ENCODE measurements at regions not wholly inside any gene's neighbourhood (a gene's known extent, or its start where the extent isn't known, plus 50 kb on each side); places are given as distances from the start of the nearest gene placed in this dataset.

DNA sequence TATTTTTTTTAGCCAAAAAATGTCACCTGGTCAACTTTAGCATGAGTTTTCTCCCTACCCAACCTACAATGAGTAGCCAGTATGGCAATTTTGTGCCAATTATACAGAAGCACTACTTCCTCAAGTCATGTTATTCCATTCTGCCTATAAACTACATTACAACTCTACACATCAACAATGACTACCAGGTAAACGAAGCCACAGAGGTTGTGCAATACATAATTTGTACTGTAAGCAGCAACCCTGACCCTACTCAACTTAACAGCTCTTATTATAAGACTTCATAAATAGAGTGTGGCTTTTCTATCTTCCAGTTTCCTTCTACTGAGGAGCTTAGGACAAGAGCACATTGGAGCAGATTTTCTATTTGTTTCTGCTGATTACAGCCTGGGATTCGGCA lies 160.5 kb downstream of the HS3ST1 start:
- WGBS, 2 experiments (ENCODE audit: extremely low coverage in 1 of 2, insufficient coverage in 1 of 2, insufficient read length in 1 of 2, insufficient replicate concordance in 2 of 2, low coverage in 1 of 2, low lambda C conversion rate in 2 of 2, missing lambda C conversion rate in 1 of 2): 88% methylated on average over 2 of the region's 2 CpGs; no CpG with 5 or more reads in 1 of the 2 experiments
- H3K27ac ChIP-seq (ENCODE audit: low read depth, low read length): no peak overlapping the region
- no peak overlapping the region for H3K23ac ChIP-seq (ENCODE audit: insufficient read length)
- H2AFZ ChIP-seq (ENCODE audit: low read length): no peak overlapping the region
- H3K14ac ChIP-seq (ENCODE audit: insufficient read length): no peak overlapping the region
- no peaks in the 10 kb centered on the region; the same call in 1 of the 2 replicates for H3K23me2 ChIP-seq (ENCODE audit: low read depth, low read length)
- H3K9ac ChIP-seq (replicated peaks in 1 of 4; ENCODE audit: extremely low read depth in 1 of 4, low read depth in 3 of 4, low read length in 3 of 4): no peak overlapping the region
- H3K36me3 ChIP-seq (ENCODE audit: control insufficient read depth in 2 of 4, insufficient read depth in 4 of 4, low read length in 3 of 4): no peaks in the 10 kb centered on the region
- H3K4ac ChIP-seq (replicated peaks; ENCODE audit: insufficient read length, low read depth, low read length): no peak overlapping the region
- H3K56ac ChIP-seq (replicated peaks; ENCODE audit: insufficient read length, low read depth, low read length): no peak overlapping the region
- TF ChIP-seq EP300 (IDR thresholded peaks at IDR 0.05; ENCODE audit: borderline replicate concordance in 1 of 2, low read depth in 2 of 2, low read length in 2 of 2): no peak
- no peak for TF ChIP-seq RNF2 (IDR thresholded peaks at IDR 0.05; ENCODE audit: borderline replicate concordance, low read depth, low read length, missing control alignments, poor library complexity, severe bottlenecking)
- H3K79me2 ChIP-seq (ENCODE audit: control insufficient read depth in 1 of 2, insufficient read depth in 2 of 2, low read length in 2 of 2): no peaks in the 10 kb centered on the region
- H3K9me3 ChIP-seq (ENCODE audit: insufficient read depth in 2 of 2, low read depth in 1 of 2, low read length in 1 of 2): no peaks in the 10 kb centered on the region
- H3K4me2 ChIP-seq (ENCODE audit: insufficient read depth in 1 of 2, low read depth in 2 of 2, low read length in 2 of 2): no peak overlapping the region
- peaks cover 0 to 4% (median 0%) of the 10 kb centered on the region in 4 experiments; a peak in 1 of 7 replicates for H3K4me1 ChIP-seq (replicated peaks in 1 of 4; ENCODE audit: control insufficient read depth in 3 of 4, insufficient read depth in 4 of 4, low read length in 3 of 4)
- no peak for DNase-seq (ENCODE audit: low read depth in 1 of 2, low spot score in 2 of 2)
- no peak overlapping the region for H2AK5ac ChIP-seq (ENCODE audit: low read depth, low read length)
- ChIA-PET POLR2A (ENCODE audit: partially characterized antibody) (no interaction called here), CTCF (ENCODE audit: partially characterized antibody) (interaction anchor here (1.3 kb wide), 1 partner anchor 12 kb away, joined by 4 read pairs; no protein-coding TSS in a partner anchor)
- FAIRE-seq: no peak
- H3K18ac ChIP-seq (ENCODE audit: extremely low read depth, low read length): no peak overlapping the region
- no peak overlapping the region for H2BK15ac ChIP-seq (ENCODE audit: low read length)
- H4K20me1 ChIP-seq (replicated peaks in 1 of 2; ENCODE audit: control insufficient read depth in 1 of 2, insufficient read depth in 2 of 2, low read length in 2 of 2): no peaks in the 10 kb centered on the region
- no peak overlapping the region for H4K91ac ChIP-seq (replicated peaks; ENCODE audit: insufficient read length, low read length)
- H4K8ac ChIP-seq (ENCODE audit: extremely low read depth, insufficient read depth, low read length): no peak overlapping the region
- H2BK12ac ChIP-seq (ENCODE audit: low read depth, low read length): no peak overlapping the region
- no peak overlapping the region for H2BK5ac ChIP-seq (ENCODE audit: low read depth, low read length)
- H2BK20ac ChIP-seq (ENCODE audit: low read length): no peak overlapping the region
- no peak overlapping the region for H3K4me3 ChIP-seq (ENCODE audit: extremely low read depth in 1 of 4, insufficient read depth in 2 of 4, low read depth in 3 of 4, low read length in 4 of 4)
- H3K27me3 ChIP-seq (replicated peaks in 1 of 4; ENCODE audit: control insufficient read depth in 3 of 4, extremely low read depth in 1 of 4, insufficient read depth in 3 of 4, low read length in 3 of 4): no peaks in the 10 kb centered on the region
- H4K5ac ChIP-seq (ENCODE audit: insufficient read length, low read depth, low read length): no peak overlapping the region
- H3K79me1 ChIP-seq (ENCODE audit: low read depth, low read length): no peaks in the 10 kb centered on the region
- no peak overlapping the region for H2BK120ac ChIP-seq (replicated peaks; ENCODE audit: low read depth, low read length)

Measured in H1 (cell line).